ENCODE measurements at regions not wholly inside any gene's neighbourhood (a gene's known extent, or its start where the extent isn't known, plus 50 kb on each side); places are given as distances from the start of the nearest gene placed in this dataset.
A peak's percentile ranks its signal among the peaks of the same experiment; 100 is the strongest.

DNA sequence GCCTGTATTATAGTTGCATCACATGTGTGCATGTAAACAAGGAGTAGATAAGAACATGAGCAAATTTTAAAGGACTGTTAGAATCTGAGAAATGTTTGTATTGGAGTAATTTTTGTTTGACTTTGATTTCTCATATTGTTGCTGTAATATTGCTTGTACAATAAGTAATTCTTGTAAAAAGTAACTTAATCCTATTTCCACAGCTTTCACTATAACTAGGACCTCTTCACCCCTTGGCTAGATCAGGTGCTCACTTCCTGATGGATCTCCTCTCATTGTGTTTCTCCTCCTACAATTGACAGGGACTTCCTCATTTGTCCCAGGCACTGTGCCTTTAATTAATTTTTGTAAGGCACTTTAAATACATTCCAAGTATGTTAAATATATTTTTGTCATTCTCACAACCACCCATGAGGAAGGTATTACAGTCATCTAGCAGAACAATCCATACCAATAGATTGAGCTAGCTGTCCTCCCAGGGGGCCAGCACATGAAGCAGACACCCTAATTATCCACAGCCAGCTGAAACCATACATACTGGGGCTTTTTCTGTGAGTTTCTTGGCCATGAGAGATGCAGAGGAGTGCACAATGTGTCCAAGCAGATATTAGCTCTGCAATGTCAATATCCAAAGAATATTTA is 359.5 kb upstream of the ACVR2A start:
- H3K4me3 ChIP-seq (ENCODE audit: low read depth, low read length): no peak overlapping the region
- DNase-seq (ENCODE audit: low read depth): peak; percentile 83
- TF ChIP-seq, protein P1, sequence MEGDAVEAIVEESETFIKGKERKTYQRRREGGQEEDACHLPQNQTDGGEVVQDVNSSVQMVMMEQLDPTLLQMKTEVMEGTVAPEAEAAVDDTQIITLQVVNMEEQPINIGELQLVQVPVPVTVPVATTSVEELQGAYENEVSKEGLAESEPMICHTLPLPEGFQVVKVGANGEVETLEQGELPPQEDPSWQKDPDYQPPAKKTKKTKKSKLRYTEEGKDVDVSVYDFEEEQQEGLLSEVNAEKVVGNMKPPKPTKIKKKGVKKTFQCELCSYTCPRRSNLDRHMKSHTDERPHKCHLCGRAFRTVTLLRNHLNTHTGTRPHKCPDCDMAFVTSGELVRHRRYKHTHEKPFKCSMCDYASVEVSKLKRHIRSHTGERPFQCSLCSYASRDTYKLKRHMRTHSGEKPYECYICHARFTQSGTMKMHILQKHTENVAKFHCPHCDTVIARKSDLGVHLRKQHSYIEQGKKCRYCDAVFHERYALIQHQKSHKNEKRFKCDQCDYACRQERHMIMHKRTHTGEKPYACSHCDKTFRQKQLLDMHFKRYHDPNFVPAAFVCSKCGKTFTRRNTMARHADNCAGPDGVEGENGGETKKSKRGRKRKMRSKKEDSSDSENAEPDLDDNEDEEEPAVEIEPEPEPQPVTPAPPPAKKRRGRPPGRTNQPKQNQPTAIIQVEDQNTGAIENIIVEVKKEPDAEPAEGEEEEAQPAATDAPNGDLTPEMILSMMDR (IDR thresholded peaks at IDR 0.05; ENCODE audit: control insufficient read depth, extremely low read depth, insufficient read depth): no peak

DNA sequence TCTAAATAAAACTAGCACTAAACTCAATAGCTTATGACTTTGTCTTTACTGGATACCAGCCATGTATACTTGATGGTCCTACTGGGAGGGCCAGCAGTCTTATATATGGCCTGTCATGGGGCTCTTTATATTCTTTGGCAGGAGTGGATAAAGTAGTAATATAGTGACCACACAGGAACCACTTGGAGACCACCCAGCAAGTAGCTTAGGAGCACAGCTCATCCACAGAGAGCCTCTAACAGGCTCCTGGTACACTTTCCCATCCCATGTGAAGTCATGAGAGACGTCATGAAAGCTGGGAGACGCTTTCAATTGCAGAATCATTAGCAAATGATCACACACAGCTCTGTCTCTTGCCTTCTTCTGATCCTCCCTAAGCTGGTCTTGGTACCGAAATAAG is 360.9 kb upstream of the ACVR2A start:
- no peak overlapping the region for H3K4me3 ChIP-seq (ENCODE audit: low read depth, low read length)
- DNase-seq (ENCODE audit: low read depth): no peak
- TF ChIP-seq, protein P1 (IDR thresholded peaks at IDR 0.05; ENCODE audit: control insufficient read depth, extremely low read depth, insufficient read depth): no peak

DNA sequence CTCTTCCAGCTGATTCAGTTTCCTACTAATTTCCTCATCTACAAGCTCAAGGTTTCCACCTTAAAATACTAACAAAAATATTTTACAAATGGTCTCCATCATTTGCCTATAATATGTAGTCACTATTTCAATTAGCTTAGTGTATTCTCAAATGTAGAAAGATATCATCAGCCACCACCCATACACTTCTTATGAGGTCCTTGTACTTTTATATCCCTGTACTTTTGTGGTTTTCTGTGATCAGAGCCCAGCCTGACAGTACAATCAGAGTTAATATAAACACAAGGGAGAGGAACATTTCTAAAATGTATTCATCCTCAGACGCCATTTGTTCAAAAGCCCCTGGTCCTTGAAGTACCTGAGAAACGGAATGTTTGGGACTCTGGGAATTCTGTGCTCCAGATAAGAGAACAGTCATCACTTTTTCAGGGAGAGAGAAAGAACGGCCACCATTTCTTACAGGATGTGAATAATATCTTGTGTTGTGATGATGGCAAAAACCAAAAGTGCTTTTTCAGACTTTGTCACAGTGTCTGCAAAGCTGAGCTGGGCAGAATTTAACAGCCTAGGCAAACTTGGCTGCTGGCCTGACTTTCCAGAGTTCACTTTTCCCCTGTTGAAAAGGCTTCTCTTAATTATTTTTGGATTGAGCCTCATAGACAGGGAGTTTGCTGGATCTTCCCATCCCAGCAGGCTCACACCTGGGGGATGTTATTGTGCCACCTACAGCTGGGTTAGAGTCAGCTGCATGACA is 361.7 kb upstream of the ACVR2A start:
- no peak for DNase-seq (ENCODE audit: low read depth)
- no peak overlapping the region for H3K4me3 ChIP-seq (ENCODE audit: low read depth, low read length)
- TF ChIP-seq, protein P1 (IDR thresholded peaks at IDR 0.05; ENCODE audit: control insufficient read depth, extremely low read depth, insufficient read depth): peak; percentile 33

DNA sequence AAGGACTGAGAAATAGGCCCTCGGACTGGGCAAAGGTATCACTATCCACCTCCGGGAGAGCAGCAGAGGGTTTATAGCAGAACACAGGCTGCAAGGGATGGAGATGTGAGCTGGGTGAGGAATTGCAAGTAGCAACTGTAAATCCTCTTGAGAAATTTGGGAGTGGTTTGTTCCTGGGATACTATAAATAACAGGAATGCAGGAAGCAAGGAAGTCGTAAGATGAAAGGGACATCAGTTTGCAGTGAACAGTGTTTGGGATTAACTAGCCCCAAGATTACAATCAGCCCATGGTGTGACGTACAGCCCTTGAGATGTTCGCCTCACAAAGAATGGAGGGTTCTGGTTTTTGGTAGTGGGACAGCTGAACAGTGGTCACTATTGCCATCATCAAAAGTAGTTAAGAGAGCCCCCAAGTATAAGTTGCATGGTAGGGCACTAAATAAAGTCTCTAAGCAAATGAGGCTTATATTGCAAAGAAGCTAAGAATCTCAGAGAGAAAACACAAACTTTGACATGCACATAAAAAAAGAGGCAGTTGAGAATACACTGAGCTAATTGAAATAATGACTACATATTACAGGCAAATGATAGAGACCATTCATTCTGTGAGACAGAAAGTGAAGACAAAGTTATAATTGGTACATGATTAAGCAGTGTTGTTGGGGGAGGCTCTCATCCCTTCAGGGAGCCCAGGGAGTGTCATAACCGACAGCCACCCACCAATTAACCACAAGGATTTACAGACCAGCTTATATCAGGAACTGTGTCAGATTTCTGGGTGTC is 362.5 kb upstream of the ACVR2A start:
- no peak for DNase-seq (ENCODE audit: low read depth)
- TF ChIP-seq, protein P1 (IDR thresholded peaks at IDR 0.05; ENCODE audit: control insufficient read depth, extremely low read depth, insufficient read depth): no peak
- H3K4me3 ChIP-seq (ENCODE audit: low read depth, low read length): no peak overlapping the region

DNA sequence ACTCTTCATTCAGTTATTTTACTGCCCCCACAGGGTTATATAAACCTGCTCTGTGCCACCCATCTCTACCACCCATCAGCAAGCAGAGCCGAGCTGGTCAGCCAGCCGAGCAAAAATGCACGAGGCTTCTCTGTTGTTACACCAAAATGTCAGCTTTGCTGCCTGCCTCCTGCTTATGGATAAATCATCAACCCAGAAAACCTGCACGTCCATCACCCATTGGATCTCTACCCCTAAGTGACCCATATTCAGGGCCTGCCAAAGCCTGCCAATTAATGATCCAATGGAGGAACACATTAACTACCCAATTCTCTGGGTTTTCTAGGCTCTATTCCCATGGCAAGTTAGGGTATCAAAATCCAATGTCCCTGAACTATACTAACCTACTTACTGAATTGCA is 365.5 kb upstream of the ACVR2A start:
- no peak for DNase-seq (ENCODE audit: low read depth)
- TF ChIP-seq, protein P1 (IDR thresholded peaks at IDR 0.05; ENCODE audit: control insufficient read depth, extremely low read depth, insufficient read depth): no peak
- no peak overlapping the region for H3K4me3 ChIP-seq (ENCODE audit: low read depth, low read length)

DNA sequence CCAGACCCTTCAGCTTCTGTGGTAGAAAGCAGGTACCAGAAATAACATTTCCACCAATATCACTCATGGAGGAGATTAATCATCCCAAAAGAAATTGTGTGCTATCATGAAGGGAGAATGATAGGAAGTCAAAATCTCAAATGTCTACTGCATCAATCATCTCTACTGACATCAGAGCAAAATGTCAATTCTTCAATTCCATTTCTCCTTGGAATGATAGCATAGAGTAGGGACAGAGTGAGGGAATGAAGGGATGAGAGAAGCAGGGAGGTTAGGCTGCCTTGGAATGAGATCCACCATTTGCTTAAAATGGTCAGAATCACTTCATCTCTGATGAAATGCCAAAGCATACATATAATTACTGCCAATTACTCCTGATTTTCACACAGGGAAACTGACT is 371.8 kb upstream of the ACVR2A start:
- TF ChIP-seq, protein P1 (IDR thresholded peaks at IDR 0.05; ENCODE audit: control insufficient read depth, extremely low read depth, insufficient read depth): no peak
- DNase-seq (ENCODE audit: low read depth): no peak
- H3K4me3 ChIP-seq (ENCODE audit: low read depth, low read length): no peak overlapping the region
